GM12864 (cell line): ENCODE measurements at regions not wholly inside any gene's neighbourhood (a gene's known extent, or its start where the extent isn't known, plus 50 kb on each side); places are given as distances from the start of the nearest gene placed in this dataset.

Experiments
- DNase-seq: peaks from one replicate; pipeline ENCODE4 v3.0.0-alpha.2; 2011; ENCODE audit warnings: low read depth
- H3K4me3 ChIP-seq: 2 replicates; pipeline ENCODE4 v1.5.1; 2011; ENCODE audit warnings: mild to moderate bottlenecking, low read depth, low read length, control low read depth
- TF ChIP-seq, protein P1 (sequence below): IDR thresholded peaks from 2 replicates; pipeline ENCODE4 v1.5.1; 2011; ENCODE audit warnings: low read depth, mild to moderate bottlenecking, moderate library complexity, low read length, control low read depth, inconsistent platforms; ENCODE audit errors: missing control alignments

DNA sequence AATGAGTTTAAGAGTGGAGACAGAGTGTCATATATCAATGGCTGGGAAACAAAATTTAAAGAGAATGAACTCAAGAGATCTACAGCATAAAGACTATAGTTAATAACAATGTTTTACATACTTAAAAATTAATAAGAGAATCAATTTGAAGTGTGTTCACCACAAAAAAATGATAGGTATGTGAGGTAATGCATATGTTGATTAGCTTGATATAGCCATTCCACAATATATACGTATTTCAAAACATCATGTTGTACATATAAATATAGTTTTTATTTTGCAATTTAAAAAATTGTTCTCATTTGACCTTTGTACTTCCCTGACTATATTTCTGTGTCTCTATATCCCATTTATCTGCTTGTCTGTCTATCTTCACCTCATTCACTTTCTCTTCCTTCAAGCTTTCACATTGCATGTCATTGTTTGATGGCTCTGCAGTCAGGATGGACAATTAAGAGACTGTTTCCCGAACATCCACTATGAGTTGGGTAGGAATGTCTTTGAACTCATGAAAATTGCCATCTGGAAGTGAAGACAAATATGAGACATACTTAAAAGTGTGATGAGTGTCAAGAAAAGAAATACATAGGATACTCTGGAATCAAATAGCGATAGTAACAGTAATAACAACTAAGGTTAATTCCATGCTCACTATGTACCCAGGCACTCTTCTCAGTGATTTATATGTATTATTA, 359.9 kb upstream of the ACTBL2 start:
- TF ChIP-seq, protein P1, sequence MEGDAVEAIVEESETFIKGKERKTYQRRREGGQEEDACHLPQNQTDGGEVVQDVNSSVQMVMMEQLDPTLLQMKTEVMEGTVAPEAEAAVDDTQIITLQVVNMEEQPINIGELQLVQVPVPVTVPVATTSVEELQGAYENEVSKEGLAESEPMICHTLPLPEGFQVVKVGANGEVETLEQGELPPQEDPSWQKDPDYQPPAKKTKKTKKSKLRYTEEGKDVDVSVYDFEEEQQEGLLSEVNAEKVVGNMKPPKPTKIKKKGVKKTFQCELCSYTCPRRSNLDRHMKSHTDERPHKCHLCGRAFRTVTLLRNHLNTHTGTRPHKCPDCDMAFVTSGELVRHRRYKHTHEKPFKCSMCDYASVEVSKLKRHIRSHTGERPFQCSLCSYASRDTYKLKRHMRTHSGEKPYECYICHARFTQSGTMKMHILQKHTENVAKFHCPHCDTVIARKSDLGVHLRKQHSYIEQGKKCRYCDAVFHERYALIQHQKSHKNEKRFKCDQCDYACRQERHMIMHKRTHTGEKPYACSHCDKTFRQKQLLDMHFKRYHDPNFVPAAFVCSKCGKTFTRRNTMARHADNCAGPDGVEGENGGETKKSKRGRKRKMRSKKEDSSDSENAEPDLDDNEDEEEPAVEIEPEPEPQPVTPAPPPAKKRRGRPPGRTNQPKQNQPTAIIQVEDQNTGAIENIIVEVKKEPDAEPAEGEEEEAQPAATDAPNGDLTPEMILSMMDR = no peak
- no peak overlapping the region for H3K4me3 ChIP-seq
- DNase-seq = no peak

DNA sequence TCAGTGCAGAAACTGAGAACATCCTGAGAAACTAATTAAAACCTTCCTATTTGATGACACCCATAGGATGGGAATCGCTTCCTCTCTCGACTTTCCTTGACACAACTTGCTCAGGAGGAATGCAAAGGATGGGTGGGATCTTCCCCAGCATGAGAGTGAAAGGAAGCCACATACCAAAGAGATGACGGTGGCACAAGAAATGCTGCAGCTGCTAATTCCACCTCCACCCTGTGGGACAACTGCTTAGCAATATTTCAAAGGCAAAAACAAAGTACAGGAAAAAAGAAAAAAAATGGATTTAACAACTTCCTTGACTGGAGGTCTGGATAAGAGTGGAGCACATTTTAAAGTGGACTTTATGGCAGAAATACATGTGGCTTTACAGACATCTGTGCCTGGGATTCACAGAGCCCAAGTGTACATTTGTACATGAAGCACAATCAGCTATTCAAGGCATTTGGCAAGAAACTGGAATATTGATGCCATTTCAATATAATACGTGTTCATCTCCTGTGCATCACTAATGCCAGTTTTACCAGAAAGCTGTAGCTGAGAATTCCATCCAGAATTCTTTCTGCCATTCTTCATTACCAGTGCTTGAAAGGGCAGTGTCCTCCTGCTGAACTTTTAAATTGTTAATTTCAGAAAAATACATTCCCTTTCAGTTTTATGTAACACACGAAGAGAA, 359.2 kb upstream of the ACTBL2 start:
- no peak overlapping the region for H3K4me3 ChIP-seq
- TF ChIP-seq, protein P1 = no peak
- no peak for DNase-seq

DNA sequence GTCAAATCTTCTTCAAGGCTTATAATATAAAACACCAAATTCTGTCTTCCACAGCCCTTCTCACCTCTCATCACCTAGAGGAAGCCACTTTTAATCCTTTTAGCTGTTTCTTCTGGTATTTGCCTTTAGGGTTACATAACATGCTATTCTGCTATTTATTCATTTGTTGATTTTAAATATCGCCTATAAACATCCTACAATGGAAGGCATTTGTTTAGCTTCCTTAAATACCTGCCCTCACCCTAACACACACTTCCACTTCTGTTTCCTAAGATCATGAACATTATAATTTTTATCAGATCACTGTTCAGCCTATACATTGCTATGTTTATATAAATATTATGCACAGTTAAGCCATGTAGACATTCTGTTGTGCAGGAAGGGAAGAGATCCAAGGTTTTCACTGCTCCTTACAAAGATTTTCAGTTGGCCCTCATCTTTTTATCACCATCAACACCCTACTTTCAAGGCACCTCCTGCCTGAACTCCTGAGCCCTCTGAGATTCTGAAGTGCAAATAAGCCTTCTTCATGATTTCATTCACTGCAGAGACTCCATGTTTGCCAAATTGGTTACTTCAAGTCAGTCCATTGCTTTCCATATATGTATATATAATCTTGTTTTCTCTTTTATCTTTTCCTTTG, 356.9 kb upstream of the ACTBL2 start:
- no peak for DNase-seq
- no peak overlapping the region for H3K4me3 ChIP-seq
- TF ChIP-seq, protein P1 = no peak

DNA sequence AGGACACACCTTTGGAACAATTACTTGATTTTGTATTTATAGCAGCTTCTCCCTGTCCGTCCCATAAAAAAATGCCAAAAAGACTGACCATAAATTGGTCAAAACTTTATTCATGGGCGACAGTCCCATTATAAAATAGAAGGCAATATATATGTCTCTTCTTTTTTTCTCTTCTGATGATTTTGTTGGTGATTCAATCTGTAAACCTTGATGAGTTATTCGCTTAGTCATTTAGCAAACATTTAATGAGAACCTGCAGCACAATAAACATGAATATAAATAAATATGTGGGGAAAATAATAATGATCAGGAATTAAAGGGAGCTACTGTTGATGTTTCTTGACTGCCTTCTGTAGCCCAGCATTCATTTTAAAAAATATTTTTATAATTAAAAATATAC, 356.4 kb upstream of the ACTBL2 start:
- DNase-seq = no peak
- TF ChIP-seq, protein P1 = no peak

DNA sequence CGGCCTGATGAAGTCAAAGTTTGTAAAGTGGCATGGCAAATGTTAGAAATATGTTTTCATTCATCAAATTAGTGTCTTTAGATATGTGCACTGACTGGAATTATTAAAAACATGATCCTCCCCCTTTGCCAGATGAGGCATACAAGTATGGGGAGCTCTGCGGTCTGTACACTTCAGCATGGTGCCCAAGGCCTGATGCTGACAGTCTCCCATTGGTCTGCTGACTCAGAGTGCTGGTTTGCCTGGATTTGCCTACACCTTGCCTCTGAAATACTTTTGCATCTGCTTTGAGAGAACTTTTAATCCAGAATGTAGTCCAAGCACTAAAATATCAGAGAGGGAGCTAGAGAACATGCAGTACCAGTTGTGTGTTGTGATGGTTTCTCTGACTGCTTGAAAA, 354.3 kb upstream of the ACTBL2 start:
- DNase-seq = no peak
- no peak overlapping the region for H3K4me3 ChIP-seq
- TF ChIP-seq, protein P1 = no peak

More for the DNA sequence above, 356.4 kb upstream of the ACTBL2 start:
- H3K4me3 ChIP-seq = no peak overlapping the region

DNA sequence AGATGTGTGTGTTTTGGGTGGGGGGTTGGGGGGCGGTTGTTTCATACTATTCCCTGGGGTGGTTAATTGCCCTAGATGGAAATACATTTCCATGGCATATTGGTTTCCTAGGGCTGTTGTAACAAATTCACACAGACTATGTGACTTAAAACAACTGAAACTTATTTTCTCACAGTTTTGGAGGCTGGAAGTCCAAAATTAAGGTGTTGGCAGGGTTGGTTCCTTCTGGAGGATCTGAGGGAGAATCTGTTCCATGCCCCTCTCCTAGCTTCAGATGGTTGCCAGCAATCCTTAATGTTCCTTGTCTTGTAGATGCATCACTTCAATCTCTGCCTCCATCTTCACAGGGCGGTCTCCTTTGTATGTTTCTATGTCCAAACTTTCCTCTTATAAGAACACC, 353.7 kb upstream of the ACTBL2 start:
- no peak for DNase-seq
- no peak overlapping the region for H3K4me3 ChIP-seq

More for the DNA sequence above, 353.7 kb upstream of the ACTBL2 start:
- TF ChIP-seq, protein P1 = no peak
